GM18507 (cell line): ENCODE measurements at regions not wholly inside any gene's neighbourhood (a gene's known extent, or its start where the extent isn't known, plus 50 kb on each side); places are given as distances from the start of the nearest gene placed in this dataset.
"Not testable (repeated sequence)": the region's sequence is repeated elsewhere in the genome, so short reads cannot be mapped to it uniquely, and the experiment has no call there.

Experiments
- DNase-seq: peaks from one replicate; pipeline ENCODE4 v3.0.0; 2011; ENCODE audit warnings: low read depth; ENCODE audit not compliant: insufficient read length; ENCODE audit errors: extremely low spot score
- FAIRE-seq: peaks from 2 replicates; lab custom pipeline; 2011; peaks lifted over from hg19 to GRCh38; lab: Jason Lieb, UNC

- no peak for FAIRE-seq
- DNase-seq: no peak
These were observed 1176.5 kb upstream of the TMEFF2 start for GRCh38 chr2:193371200-193371599.

GRCh38 chr2:193368615-193369014 is 1173.9 kb upstream of the TMEFF2 start:
- DNase-seq (no peak), FAIRE-seq (no peak)

GRCh38 chr2:193357508-193357907 is 1162.8 kb upstream of the TMEFF2 start:
- FAIRE-seq: no peak
- DNase-seq: no peak

- not testable (repeated sequence) for DNase-seq, FAIRE-seq
These were observed 1158.0 kb upstream of the TMEFF2 start for GRCh38 chr2:193352665-193353242.

GRCh38 chr2:193350509-193350908 is 1155.8 kb upstream of the TMEFF2 start:
- DNase-seq (no peak), FAIRE-seq (no peak)

GRCh38 chr2:193349642-193350041 is 1154.9 kb upstream of the TMEFF2 start:
- FAIRE-seq: no peak
- DNase-seq: no peak

GRCh38 chr2:193348055-193348454 is 1153.3 kb upstream of the TMEFF2 start:
- FAIRE-seq (no peak), DNase-seq (no peak)

- DNase-seq (no peak), FAIRE-seq (no peak)
These were observed 1142.0 kb upstream of the TMEFF2 start for GRCh38 chr2:193336781-193337180.

- DNase-seq: no peak
- no peak for FAIRE-seq
These were observed 1139.7 kb upstream of the TMEFF2 start for GRCh38 chr2:193334401-193334800.

- FAIRE-seq: no peak
- no peak for DNase-seq
These were observed 1138.8 kb upstream of the TMEFF2 start for GRCh38 chr2:193333539-193333938.

- FAIRE-seq: no peak
- no peak for DNase-seq
These were observed 1138.2 kb upstream of the TMEFF2 start for GRCh38 chr2:193332941-193333340.

- no peak for FAIRE-seq
- DNase-seq: no peak
These were observed 1136.9 kb upstream of the TMEFF2 start for GRCh38 chr2:193331676-193332075.

- FAIRE-seq (no peak), DNase-seq (no peak)
These were observed 1131.6 kb upstream of the TMEFF2 start for GRCh38 chr2:193326296-193326695.

GRCh38 chr2:193315428-193316091 is 1120.8 kb upstream of the TMEFF2 start:
- DNase-seq (no peak), FAIRE-seq (no peak)

- no peak for FAIRE-seq
- no peak for DNase-seq
These were observed 1108.7 kb upstream of the TMEFF2 start for GRCh38 chr2:193303464-193303863.

- DNase-seq (no peak), FAIRE-seq (no peak)
These were observed 1099.6 kb upstream of the TMEFF2 start for GRCh38 chr2:193294371-193294770.

GRCh38 chr2:193279361-193279760 is 1084.6 kb upstream of the TMEFF2 start:
- no peak for FAIRE-seq

GRCh38 chr2:193276988-193277387 is 1082.3 kb upstream of the TMEFF2 start:
- DNase-seq: no peak
- no peak for FAIRE-seq

More at GRCh38 chr2:193279361-193279760, 1084.6 kb upstream of the TMEFF2 start:
- DNase-seq: no peak

- FAIRE-seq (no peak), DNase-seq (no peak)
These were observed 1081.8 kb upstream of the TMEFF2 start for GRCh38 chr2:193276560-193276959.

- DNase-seq: no peak
- no peak for FAIRE-seq
These were observed 1081.3 kb upstream of the TMEFF2 start for GRCh38 chr2:193276069-193276468.

GRCh38 chr2:193272011-193272410 is 1077.3 kb upstream of the TMEFF2 start:
- DNase-seq (no peak), FAIRE-seq (no peak)
